OCI-LY7 (cell line): ENCODE measurements at regions not wholly inside any gene's neighbourhood (a gene's known extent, or its start where the extent isn't known, plus 50 kb on each side); places are given as distances from the start of the nearest gene placed in this dataset.

ENCODE experiments used
- BruUV-seq: library from RNA; stranded (reverse); fragments of 400-500 nt; replicated peaks from 2 replicates; lab custom pipeline; 2021; lab: Mats Ljungman, UMichigan
- CTCF ChIA-PET: fragments of 300-600 bp; sonication (Branson Sonifier 250); formaldehyde crosslinking; loops from one replicate; lab custom pipeline; 2022; ENCODE audit warnings: antibody characterized with exemption; ENCODE audit not compliant: unreplicated experiment; lab: Charles Lee
- POLR2A ChIA-PET: fragments of 300-600 bp; sonication (Branson Sonifier 250); formaldehyde crosslinking; loops from one replicate; lab custom pipeline; 2022; ENCODE audit warnings: antibody characterized with exemption; lab: Charles Lee
- DNase-seq: peaks from one replicate; pipeline ENCODE4 v3.0.0-alpha.2; 2015; ENCODE audit warnings: low spot score
- H2AFZ ChIP-seq: fragments of 200-600 bp; sonication (generic), shearing (Covaris generic); 2 replicates; pipeline ENCODE4 v1.6.1; 2014; ENCODE audit warnings: mild to moderate bottlenecking, antibody characterized with exemption, low read length, moderate library complexity
- H3K27ac ChIP-seq: fragments of 200-600 bp; sonication (generic); 2 replicates; pipeline ENCODE4 v1.5.1; 2014; ENCODE audit warnings: mixed run types, low read depth, mild to moderate bottlenecking, moderate library complexity, low read length, inconsistent platforms; ENCODE audit not compliant: poor library complexity, severe bottlenecking
- H3K36me3 ChIP-seq: fragments of 200-600 bp; sonication (generic); 2 replicates; pipeline ENCODE4 v1.6.1; 2014; ENCODE audit warnings: mild to moderate bottlenecking, antibody characterized with exemption, low read length, moderate library complexity, mixed read lengths; ENCODE audit not compliant: insufficient read depth
- H3K4me1 ChIP-seq: fragments of 200-600 bp; sonication (generic); 2 replicates; pipeline ENCODE4 v1.5.1; 2014; ENCODE audit warnings: mild to moderate bottlenecking, low read length; ENCODE audit not compliant: insufficient read depth, poor library complexity, severe bottlenecking
- H3K4me2 ChIP-seq: fragments of 200-600 bp; sonication (generic); 2 replicates; pipeline ENCODE4 v1.6.1; 2014; ENCODE audit warnings: mild to moderate bottlenecking, low read length
- H3K4me3 ChIP-seq: fragments of 200-600 bp; sonication (generic); 2 replicates; pipeline ENCODE4 v1.5.1; 2014; ENCODE audit warnings: mild to moderate bottlenecking, low read depth, low read length; ENCODE audit not compliant: poor library complexity, severe bottlenecking
- H3K79me2 ChIP-seq: fragments of 200-600 bp; sonication (generic); 2 replicates; pipeline ENCODE4 v1.6.1; 2016; ENCODE audit warnings: low read depth, mild to moderate bottlenecking, low read length, moderate library complexity, mixed read lengths; ENCODE audit not compliant: insufficient read depth
- H3K9me2 ChIP-seq: fragments of 200-600 bp; sonication (generic); 2 replicates; pipeline ENCODE4 v1.6.1; 2016; ENCODE audit warnings: mild to moderate bottlenecking, low read length, mixed read lengths; ENCODE audit not compliant: insufficient read depth
- H3K9me3 ChIP-seq: fragments of 200-600 bp; sonication (generic); 2 replicates; pipeline ENCODE4 v1.6.1; 2014; ENCODE audit warnings: mild to moderate bottlenecking, mixed run types, low read length, mixed read lengths
- H4K20me1 ChIP-seq: fragments of 200-600 bp; sonication (generic); 2 replicates; pipeline ENCODE4 v1.6.1; 2014; ENCODE audit warnings: mild to moderate bottlenecking, antibody characterized with exemption, low read length, moderate library complexity, mixed read lengths; ENCODE audit not compliant: insufficient read depth
- EZH2phosphoT487 ChIP-seq: fragments of 200-600 bp; sonication (generic); IDR thresholded peaks from 2 replicates; pipeline ENCODE4 v1.6.1; 2018; ENCODE audit warnings: low read depth, borderline replicate concordance, mild to moderate bottlenecking, mixed run types, antibody characterized with exemption, low read length, moderate library complexity, mixed read lengths
- intact Hi-C: fragments of 100-400 bp; cut with micrococcal nuclease; formaldehyde crosslinking; loops from one replicate; pipeline ENCODE4 v1.10.0; 2022; ENCODE audit not compliant: unreplicated experiment
- TF ChIP-seq, protein P1 (sequence below): fragments of 200-600 bp; sonication (generic); conservative IDR thresholded peaks from 2 replicates; pipeline ENCODE4 v1.5.1; 2014; ENCODE audit warnings: mild to moderate bottlenecking, antibody characterized with exemption, low read length, moderate library complexity, mixed read lengths

DNA sequence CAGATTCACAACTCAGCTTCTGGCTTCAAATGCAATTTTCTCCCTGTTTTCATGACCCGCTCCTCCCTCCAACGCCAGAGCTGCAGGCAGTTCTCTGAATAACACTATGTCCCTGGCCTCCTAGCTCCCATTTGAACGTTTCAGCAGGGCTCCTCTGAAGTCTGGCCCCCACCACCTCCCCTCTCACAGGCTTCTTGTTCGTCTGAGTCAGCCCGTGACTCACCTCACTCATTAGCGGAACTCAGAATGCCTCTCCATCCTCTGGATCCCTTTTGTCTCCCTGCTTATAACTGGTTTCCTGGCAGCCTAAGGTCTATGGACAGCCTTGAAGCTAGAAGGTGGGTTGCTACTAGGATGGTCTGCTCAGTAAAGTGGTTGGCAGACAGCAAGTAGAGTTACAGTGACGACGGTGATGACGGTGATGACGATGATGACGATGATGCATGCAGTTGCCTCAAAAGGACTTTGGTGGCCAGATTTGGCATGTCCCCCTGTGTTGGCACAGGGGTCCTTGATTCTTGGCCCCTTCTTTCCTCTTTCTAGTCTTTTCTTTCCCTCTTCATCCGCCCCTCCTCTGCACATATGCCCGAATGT, 83.3 kb upstream of the MKLN1 start:
- DNase-seq, result no peak
- H3K4me2 ChIP-seq, result no peak overlapping the region
- H3K9me2 ChIP-seq, result no peaks in the 10 kb centered on the region
- H3K79me2 ChIP-seq, result no peaks in the 10 kb centered on the region
- CTCF ChIA-PET, result no interaction called here
- POLR2A ChIA-PET, result interaction anchor here (0.8 kb wide), 1 partner anchor 9 kb away, joined by 3 read pairs; no protein-coding TSS in a partner anchor
- no peak overlapping the region for H3K27ac ChIP-seq
- no peaks in the 10 kb centered on the region for H3K4me1 ChIP-seq
- H2AFZ ChIP-seq, result no peak overlapping the region
- no peaks in the 10 kb centered on the region for H3K9me3 ChIP-seq
- TF ChIP-seq, protein P1, sequence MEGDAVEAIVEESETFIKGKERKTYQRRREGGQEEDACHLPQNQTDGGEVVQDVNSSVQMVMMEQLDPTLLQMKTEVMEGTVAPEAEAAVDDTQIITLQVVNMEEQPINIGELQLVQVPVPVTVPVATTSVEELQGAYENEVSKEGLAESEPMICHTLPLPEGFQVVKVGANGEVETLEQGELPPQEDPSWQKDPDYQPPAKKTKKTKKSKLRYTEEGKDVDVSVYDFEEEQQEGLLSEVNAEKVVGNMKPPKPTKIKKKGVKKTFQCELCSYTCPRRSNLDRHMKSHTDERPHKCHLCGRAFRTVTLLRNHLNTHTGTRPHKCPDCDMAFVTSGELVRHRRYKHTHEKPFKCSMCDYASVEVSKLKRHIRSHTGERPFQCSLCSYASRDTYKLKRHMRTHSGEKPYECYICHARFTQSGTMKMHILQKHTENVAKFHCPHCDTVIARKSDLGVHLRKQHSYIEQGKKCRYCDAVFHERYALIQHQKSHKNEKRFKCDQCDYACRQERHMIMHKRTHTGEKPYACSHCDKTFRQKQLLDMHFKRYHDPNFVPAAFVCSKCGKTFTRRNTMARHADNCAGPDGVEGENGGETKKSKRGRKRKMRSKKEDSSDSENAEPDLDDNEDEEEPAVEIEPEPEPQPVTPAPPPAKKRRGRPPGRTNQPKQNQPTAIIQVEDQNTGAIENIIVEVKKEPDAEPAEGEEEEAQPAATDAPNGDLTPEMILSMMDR, result no peak
- TF ChIP-seq EZH2phosphoT487, result no peak
- H4K20me1 ChIP-seq, result no peaks in the 10 kb centered on the region
- H3K4me3 ChIP-seq, result no peak overlapping the region
- intact Hi-C loops, result no loop called here
- BruUV-seq, result no TSS peak
- no peaks in the 10 kb centered on the region for H3K36me3 ChIP-seq

DNA sequence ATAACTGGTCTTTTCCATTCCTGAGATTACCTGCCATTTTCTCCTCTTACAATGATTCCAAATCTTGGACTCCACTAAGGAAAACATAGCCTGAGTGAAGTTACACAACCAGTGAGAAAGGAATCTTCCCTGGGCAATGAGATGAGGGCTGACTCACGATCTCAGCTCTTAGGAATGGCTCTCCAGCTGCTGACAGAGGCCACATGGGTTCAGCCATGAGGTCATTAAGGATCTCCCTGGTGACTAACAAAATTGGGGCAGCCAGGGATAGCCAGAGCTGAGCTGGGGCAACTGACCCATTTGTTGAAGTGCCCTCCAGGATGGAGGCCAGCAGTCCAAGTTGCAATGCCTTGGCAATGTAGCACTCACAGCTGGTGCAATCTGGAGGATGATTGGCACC, 78.7 kb upstream of the MKLN1 start:
- TF ChIP-seq EZH2phosphoT487, result no peak
- TF ChIP-seq, protein P1, result no peak
- Histone ChIP-seq H3K4me2 (no peak overlapping the region), H3K4me1 (no peaks in the 10 kb centered on the region), H2AFZ (no peak overlapping the region), H3K9me2 (no peaks in the 10 kb centered on the region), H3K27ac (no peak overlapping the region), H3K9me3 (no peaks in the 10 kb centered on the region), H3K79me2 (no peaks in the 10 kb centered on the region), H3K4me3 (no peak overlapping the region), H3K36me3 (no peaks in the 10 kb centered on the region), H4K20me1 (no peaks in the 10 kb centered on the region)
- ChIA-PET POLR2A (no interaction called here), CTCF (no interaction called here)
- no TSS peak for BruUV-seq
- no peak for DNase-seq
- intact Hi-C loops, result no loop called here

DNA sequence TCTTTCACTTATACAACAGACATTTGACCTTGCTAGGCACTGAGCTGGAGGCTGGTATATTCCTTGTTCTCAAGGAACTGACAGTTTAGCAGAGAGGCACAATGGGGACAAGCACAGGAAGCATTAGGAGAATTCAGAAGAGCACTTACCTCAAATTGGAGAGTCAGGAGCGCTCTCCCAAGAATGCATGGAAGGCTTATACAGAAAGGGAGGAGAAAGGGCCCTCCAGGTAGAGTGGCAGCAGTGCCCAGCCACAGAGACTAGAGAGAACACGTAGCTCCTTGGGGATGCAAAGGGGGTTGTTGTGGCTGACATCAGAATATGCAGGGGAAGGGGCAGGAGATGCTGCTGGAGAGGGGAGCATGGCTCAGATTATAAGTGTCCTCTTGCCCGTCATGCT, 78.2 kb upstream of the MKLN1 start:
- no peak for DNase-seq
- BruUV-seq, result no TSS peak
- Histone ChIP-seq H3K4me3 (no peak overlapping the region), H3K79me2 (no peaks in the 10 kb centered on the region), H3K9me3 (0 out of 2 replicates have a peak, but pooled peaks cover under 1% of the 10 kb centered on the region), H4K20me1 (no peaks in the 10 kb centered on the region), H3K9me2 (no peaks in the 10 kb centered on the region), H3K36me3 (no peaks in the 10 kb centered on the region), H3K4me1 (no peaks in the 10 kb centered on the region), H3K27ac (no peak overlapping the region), H2AFZ (no peak overlapping the region), H3K4me2 (no peak overlapping the region)
- ChIA-PET POLR2A (no interaction called here), CTCF (no interaction called here)
- intact Hi-C loops, result no loop called here
- TF ChIP-seq, protein P1, result no peak
- no peak for TF ChIP-seq EZH2phosphoT487
